HFFc6 (cell line): ENCODE measurements at regions not wholly inside any gene's neighbourhood (a gene's known extent, or its start where the extent isn't known, plus 50 kb on each side); places are given as distances from the start of the nearest gene placed in this dataset.

Experiments used
- DNase-seq: peaks from one replicate; pipeline ENCODE4 v3.0.0-alpha.2; 2018
- H3K27ac Mint-ChIP-seq: 2 replicates; pipeline ENCODE4 v1.8.0; 2020; ENCODE audit warnings: mild to moderate bottlenecking, mixed read lengths
- H3K27me3 Mint-ChIP-seq: 2 replicates; pipeline ENCODE4 v1.8.0; 2021; ENCODE audit warnings: mild to moderate bottlenecking, moderate library complexity, mixed read lengths; ENCODE audit not compliant: insufficient read depth
- H3K36me3 Mint-ChIP-seq: 2 replicates; pipeline ENCODE4 v1.8.0; 2021; ENCODE audit warnings: low read depth, mixed read lengths
- H3K4me1 Mint-ChIP-seq: 2 replicates; pipeline ENCODE4 v1.8.0; 2020; ENCODE audit warnings: low read depth, mixed read lengths
- H3K4me3 Mint-ChIP-seq: 2 replicates; pipeline ENCODE4 v1.8.0; 2020; ENCODE audit warnings: mild to moderate bottlenecking, moderate library complexity, mixed read lengths
- H3K9me3 Mint-ChIP-seq: 2 replicates; pipeline ENCODE4 v1.8.0; 2020; ENCODE audit warnings: mild to moderate bottlenecking, mixed read lengths
- TF ChIP-seq, protein P1 (sequence below): fragments of 200-600 bp; sonication (generic); IDR thresholded peaks from 2 replicates; pipeline ENCODE4 v1.5.0; 2021; ENCODE audit warnings: antibody characterized with exemption, mild to moderate bottlenecking

DNA sequence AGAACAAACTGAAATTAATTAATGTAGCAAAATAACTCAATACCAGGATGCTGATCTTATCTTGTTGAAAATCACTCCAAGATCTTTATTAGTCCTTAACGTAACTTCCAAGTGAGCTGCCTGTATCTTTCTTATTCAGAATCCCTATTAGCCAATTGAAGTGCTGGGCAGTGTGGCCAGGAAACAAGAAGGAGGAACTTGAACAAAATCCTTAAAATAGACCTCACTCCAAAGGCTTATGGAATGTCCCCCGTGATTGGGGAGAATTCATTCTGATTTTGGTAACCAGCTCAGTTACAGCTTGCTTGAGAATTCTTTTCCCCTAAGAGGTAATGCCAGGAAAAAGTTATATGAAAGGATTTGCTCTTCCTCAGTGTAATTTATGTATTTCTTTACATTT is 171.0 kb downstream of the DEPDC1B start:
- DNase-seq: no peak
- no peaks in the 10 kb centered on the region for H3K9me3 Mint-ChIP-seq
- H3K4me1 Mint-ChIP-seq: no peaks in the 10 kb centered on the region
- no peaks in the 10 kb centered on the region; the same call in 1 of the 2 replicates for H3K27me3 Mint-ChIP-seq
- no peak overlapping the region for H3K4me3 Mint-ChIP-seq
- TF ChIP-seq, protein P1, sequence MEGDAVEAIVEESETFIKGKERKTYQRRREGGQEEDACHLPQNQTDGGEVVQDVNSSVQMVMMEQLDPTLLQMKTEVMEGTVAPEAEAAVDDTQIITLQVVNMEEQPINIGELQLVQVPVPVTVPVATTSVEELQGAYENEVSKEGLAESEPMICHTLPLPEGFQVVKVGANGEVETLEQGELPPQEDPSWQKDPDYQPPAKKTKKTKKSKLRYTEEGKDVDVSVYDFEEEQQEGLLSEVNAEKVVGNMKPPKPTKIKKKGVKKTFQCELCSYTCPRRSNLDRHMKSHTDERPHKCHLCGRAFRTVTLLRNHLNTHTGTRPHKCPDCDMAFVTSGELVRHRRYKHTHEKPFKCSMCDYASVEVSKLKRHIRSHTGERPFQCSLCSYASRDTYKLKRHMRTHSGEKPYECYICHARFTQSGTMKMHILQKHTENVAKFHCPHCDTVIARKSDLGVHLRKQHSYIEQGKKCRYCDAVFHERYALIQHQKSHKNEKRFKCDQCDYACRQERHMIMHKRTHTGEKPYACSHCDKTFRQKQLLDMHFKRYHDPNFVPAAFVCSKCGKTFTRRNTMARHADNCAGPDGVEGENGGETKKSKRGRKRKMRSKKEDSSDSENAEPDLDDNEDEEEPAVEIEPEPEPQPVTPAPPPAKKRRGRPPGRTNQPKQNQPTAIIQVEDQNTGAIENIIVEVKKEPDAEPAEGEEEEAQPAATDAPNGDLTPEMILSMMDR: no peak
- H3K36me3 Mint-ChIP-seq: no peaks in the 10 kb centered on the region
- no peak overlapping the region for H3K27ac Mint-ChIP-seq

DNA sequence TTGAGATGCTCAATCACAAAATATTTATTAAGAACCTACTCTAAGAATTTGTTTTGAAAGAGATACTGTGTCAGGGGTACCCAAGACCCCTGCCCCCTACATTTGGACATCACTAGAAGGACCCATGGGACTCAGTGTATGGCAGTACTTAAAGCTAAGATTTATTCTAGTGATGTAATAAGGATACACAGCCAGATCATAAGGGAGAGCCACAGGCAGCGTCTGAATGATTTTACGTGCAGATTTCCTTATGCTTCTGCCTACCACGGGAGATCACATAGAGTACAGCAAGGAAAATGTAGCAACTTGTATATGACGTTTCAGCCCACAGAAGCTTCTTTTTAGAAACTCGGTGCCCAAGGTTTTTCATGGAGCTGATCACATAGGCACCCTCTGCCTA is 172.9 kb downstream of the DEPDC1B start:
- Mint-ChIP-seq H3K4me1 (no peaks in the 10 kb centered on the region), H3K27ac (no peak overlapping the region), H3K9me3 (no peaks in the 10 kb centered on the region), H3K27me3 (no peaks in the 10 kb centered on the region; the same call in 1 of the 2 replicates), H3K4me3 (no peak overlapping the region), H3K36me3 (no peaks in the 10 kb centered on the region)
- DNase-seq: no peak
- TF ChIP-seq, protein P1: no peak

- DNase-seq: no peak
- H3K4me1 Mint-ChIP-seq: no peaks in the 10 kb centered on the region
- no peak overlapping the region for H3K4me3 Mint-ChIP-seq
- H3K27ac Mint-ChIP-seq: no peak overlapping the region
- no peaks in the 10 kb centered on the region for H3K9me3 Mint-ChIP-seq
- H3K36me3 Mint-ChIP-seq: no peaks in the 10 kb centered on the region
- TF ChIP-seq, protein P1: no peak
- no peaks in the 10 kb centered on the region; the same call in 1 of the 2 replicates for H3K27me3 Mint-ChIP-seq
Observed at GRCh38 chr5:60526336-60526875, 173.6 kb downstream of the DEPDC1B start.

DNA sequence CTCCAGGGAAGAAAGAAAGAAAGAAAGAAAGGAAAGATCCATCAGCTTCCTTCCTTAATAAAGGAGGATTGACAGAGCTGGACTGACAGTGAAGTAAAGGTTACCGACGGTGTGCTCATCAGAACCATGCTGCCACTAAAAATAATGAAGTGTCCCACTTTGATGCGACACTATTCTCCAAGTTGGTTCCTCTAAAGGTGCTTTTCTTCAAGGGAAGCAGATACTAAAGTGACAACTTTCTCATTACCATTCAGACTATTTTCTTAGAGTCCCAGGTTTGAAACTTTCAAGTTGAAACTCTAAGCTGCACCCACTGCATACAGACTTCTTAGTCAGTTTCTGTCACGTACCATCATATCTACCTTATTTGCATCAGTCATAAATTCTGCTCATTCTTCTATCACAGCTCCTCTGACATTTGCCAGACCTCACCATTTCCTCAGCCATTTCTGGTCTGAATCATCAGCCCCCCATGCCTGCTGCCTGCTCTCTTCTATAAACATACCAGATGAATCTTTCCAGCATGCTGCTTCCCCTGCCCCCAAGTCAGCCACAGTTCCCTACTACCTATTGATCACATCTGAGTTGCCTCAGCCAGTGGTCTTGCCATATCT is 177.6 kb downstream of the DEPDC1B start:
- Mint-ChIP-seq H3K27ac (no peak overlapping the region), H3K36me3 (no peaks in the 10 kb centered on the region), H3K27me3 (peaks cover 4% of the 10 kb centered on the region), H3K4me3 (no peak overlapping the region), H3K9me3 (no peaks in the 10 kb centered on the region), H3K4me1 (no peaks in the 10 kb centered on the region)
- DNase-seq: peak; percentile 1
- TF ChIP-seq, protein P1: no peak

DNA sequence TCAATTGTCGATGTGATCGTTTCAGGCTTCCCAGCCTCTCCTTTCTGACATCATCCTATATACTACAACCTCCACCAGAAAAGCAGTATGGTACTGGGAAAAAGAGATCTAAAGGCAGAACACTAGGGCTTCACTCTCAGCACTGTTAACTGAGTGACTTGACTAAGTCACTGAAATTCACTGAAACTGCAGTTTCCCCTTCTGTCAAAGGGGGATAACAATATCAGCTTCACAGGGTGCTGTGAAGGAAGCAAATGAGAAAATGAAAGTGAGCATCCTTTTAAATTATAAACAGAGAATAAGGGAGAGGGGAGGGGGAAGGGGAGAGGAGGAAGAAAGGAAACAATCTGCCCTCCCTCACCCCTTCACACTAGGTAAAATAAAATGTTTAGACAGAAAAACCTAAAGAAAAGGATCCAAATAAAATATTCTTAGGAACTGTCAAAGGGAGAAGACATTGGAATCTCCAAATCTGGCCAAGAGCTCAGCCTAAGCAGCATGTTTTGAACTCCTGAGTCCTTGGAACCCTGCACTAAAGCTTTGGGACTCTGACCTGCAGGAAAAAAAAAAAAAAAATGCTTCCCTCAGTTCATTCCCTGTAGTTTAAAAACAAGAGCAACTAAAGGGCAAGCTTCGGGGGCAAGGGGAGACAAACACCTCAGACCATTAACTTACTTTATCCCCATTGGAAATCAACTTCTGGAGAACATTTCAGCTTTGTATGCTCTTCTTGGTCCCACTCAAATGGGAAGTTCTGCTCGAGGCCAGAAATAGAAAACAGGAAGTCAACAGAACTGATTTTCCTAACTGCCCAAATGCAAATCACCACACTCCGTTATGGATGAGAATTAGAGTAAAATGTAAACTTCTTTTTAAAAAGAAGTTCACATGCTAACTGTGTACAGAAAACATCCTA is 178.3 kb downstream of the DEPDC1B start:
- Mint-ChIP-seq H3K27ac (no peak overlapping the region), H3K27me3 (peaks cover 4% of the 10 kb centered on the region), H3K36me3 (no peaks in the 10 kb centered on the region), H3K4me1 (no peaks in the 10 kb centered on the region), H3K4me3 (no peak overlapping the region), H3K9me3 (no peaks in the 10 kb centered on the region)
- DNase-seq: no peak
- TF ChIP-seq, protein P1: no peak
